ENCODE measurements at regions not wholly inside any gene's neighbourhood (a gene's known extent, or its start where the extent isn't known, plus 50 kb on each side); places are given as distances from the start of the nearest gene placed in this dataset.
"Not testable (repeated sequence)": the region's sequence is repeated elsewhere in the genome, so short reads cannot be mapped to it uniquely, and the experiment has no call there.

- no peak for DNase-seq
These were observed 169.3 kb upstream of the NPSR1 start for GRCh38 chr7:34488766-34489165.

- DNase-seq = no peak
These were observed 166.1 kb upstream of the NPSR1 start for GRCh38 chr7:34491899-34492298.

- DNase-seq = no peak
These were observed 164.3 kb upstream of the NPSR1 start for GRCh38 chr7:34493752-34494151.

- DNase-seq = no peak
These were observed 160.8 kb upstream of the NPSR1 start for GRCh38 chr7:34497153-34497777.

GRCh38 chr7:34501156-34501555, 156.9 kb upstream of the NPSR1 start:
- DNase-seq = no peak

- no peak for DNase-seq
These were observed 150.8 kb upstream of the NPSR1 start for GRCh38 chr7:34507191-34507590.

GRCh38 chr7:34523226-34523918, 134.6 kb upstream of the NPSR1 start:
- DNase-seq = no peak

- no peak for DNase-seq
These were observed 127.8 kb upstream of the NPSR1 start for GRCh38 chr7:34530259-34530658.

- no peak for DNase-seq
These were observed 119.0 kb upstream of the NPSR1 start for GRCh38 chr7:34539003-34539402.

- DNase-seq = peak in 3 of 14 donors; percentile 33 to 97 (median 37)
These were observed 113.4 kb upstream of the NPSR1 start for GRCh38 chr7:34544621-34545020.

- peak in 1 of 14 donors; percentile 33 for DNase-seq
These were observed 107.0 kb upstream of the NPSR1 start for GRCh38 chr7:34550996-34551395.

- DNase-seq = no peak
These were observed 105.5 kb upstream of the NPSR1 start for GRCh38 chr7:34552502-34552901.

GRCh38 chr7:34558022-34558421, 100.0 kb upstream of the NPSR1 start:
- DNase-seq = no peak

- peak in 2 of 14 donors; percentile 29 to 93 for DNase-seq
These were observed 93.9 kb upstream of the NPSR1 start for GRCh38 chr7:34564091-34564490.

GRCh38 chr7:34567906-34568305, 90.1 kb upstream of the NPSR1 start:
- no peak for DNase-seq

- no peak for DNase-seq
These were observed 87.9 kb upstream of the NPSR1 start for GRCh38 chr7:34569975-34570699.

- DNase-seq = peak in 1 of 14 donors; percentile 62
These were observed 83.0 kb upstream of the NPSR1 start for GRCh38 chr7:34575006-34575405.

- not testable (repeated sequence) for DNase-seq
These were observed 80.1 kb upstream of the NPSR1 start for GRCh38 chr7:34577934-34578333.

GRCh38 chr7:34581698-34582097, 76.3 kb upstream of the NPSR1 start:
- DNase-seq = not testable (repeated sequence)

- no peak for DNase-seq
These were observed 73.5 kb upstream of the NPSR1 start for GRCh38 chr7:34584526-34584925.

- DNase-seq = no peak
These were observed 61.1 kb upstream of the NPSR1 start for GRCh38 chr7:34596887-34597286.

GRCh38 chr7:34603711-34604444, 54.1 kb upstream of the NPSR1 start:
- DNase-seq = peak in 1 of 14 donors; percentile 57

Data from C1 segment of cervical spinal cord (tissue), 14 donors.